HCT116 (cell line): ENCODE measurements at regions not wholly inside any gene's neighbourhood (a gene's known extent, or its start where the extent isn't known, plus 50 kb on each side); places are given as distances from the start of the nearest gene placed in this dataset.

ENCODE experiments used
- ATAC-seq: fragments of 200-7000 bp; cut with Tn5 transposase; 2 replicates; pipeline ENCODE4 v1.9.1; 2020; ENCODE audit warnings: mild to moderate bottlenecking, moderate library complexity
- BruUV-seq: library from RNA; stranded (reverse); fragments of 400-500 nt; replicated peaks from 2 replicates; lab custom pipeline; 2021; lab: Mats Ljungman, UMichigan
- CTCF ChIA-PET: fragments of 300-600 bp; sonication (Branson Sonifier 250); formaldehyde crosslinking; loops from one replicate; lab custom pipeline; 2021; ENCODE audit warnings: antibody characterized with exemption; lab: Charles Lee
- POLR2A ChIA-PET: fragments of 300-600, 350-600 bp; sonication (Branson Sonifier 250); formaldehyde crosslinking; loops from one replicate; lab custom pipeline; 2021; ENCODE audit warnings: antibody characterized with exemption; lab: Charles Lee
- RAD21 ChIA-PET, 2 experiments: fragments of 300-600 bp; sonication (Branson Sonifier 250); formaldehyde crosslinking; loops; one replicate each; lab custom pipeline; 2023; ENCODE audit warnings: low total read pairs in 2 of 2; ENCODE audit not compliant: uncharacterized antibody in 2 of 2, unreplicated experiment in 2 of 2, low non-redundant PET in 1 of 2; lab: Charles Lee
- DNase-seq: peaks from one replicate; pipeline ENCODE4 v3.0.0-alpha.2; 2010; ENCODE audit warnings: low read depth, low spot score
- H2AFZ ChIP-seq: fragments of 200-600 bp; shearing (Covaris generic), sonication (generic); 2 replicates; pipeline ENCODE4 v1.6.1; 2017; ENCODE audit warnings: low read depth, mixed run types, mixed read lengths, antibody characterized with exemption, low read length; ENCODE audit not compliant: poor library complexity, severe bottlenecking
- H3K27ac ChIP-seq: 2 replicates; pipeline ENCODE4 v1.5.1; 2012; ENCODE audit warnings: low read depth, low read length
- H3K27me3 ChIP-seq: fragments of 200-600 bp; sonication (generic); 2 replicates; pipeline ENCODE4 v1.6.1; 2016; ENCODE audit warnings: mixed run types, low read length, mixed read lengths; ENCODE audit not compliant: insufficient read depth
- H3K36me3 ChIP-seq, 2 experiments: fragments of 200-500 bp in 1 of 2; fragments of 200-600 bp in 1 of 2; sonication (Bioruptor generic) in 1 of 2; sonication (generic) in 1 of 2; 2 replicates each; pipeline versions ENCODE4 v1.5.1 to v1.6.1; 2014 to 2016; ENCODE audit warnings: low read length in 2 of 2, inconsistent platforms in 1 of 2, mixed read lengths in 1 of 2, mixed run types in 1 of 2; ENCODE audit not compliant: insufficient read depth in 2 of 2, control insufficient read depth in 1 of 2
- H3K4me1 ChIP-seq, 2 experiments: fragments of 200-600 bp in 1 of 2; sonication (generic) in 1 of 2; 2 replicates each; pipeline versions ENCODE4 v1.5.1 to v1.6.1; 2012 to 2017; ENCODE audit warnings: low read length in 2 of 2, inconsistent platforms in 1 of 2, mild to moderate bottlenecking in 1 of 2, mixed read lengths in 1 of 2, mixed run types in 1 of 2, moderate library complexity in 1 of 2; ENCODE audit not compliant: insufficient read depth in 2 of 2, control insufficient read depth in 1 of 2
- H3K4me2 ChIP-seq: fragments of 200-600 bp; sonication (generic); 2 replicates; pipeline ENCODE4 v1.6.1; 2017; ENCODE audit warnings: mixed run types, low read length, mixed read lengths
- H3K4me3 ChIP-seq, 2 experiments: fragments of 200-600 bp in 1 of 2; sonication (generic) in 1 of 2; replicated peaks in 1 of 2; 2 replicates each; pipeline ENCODE4 v1.5.1; 2011 to 2016; ENCODE audit warnings: low read length in 2 of 2, control low read depth in 1 of 2, low read depth in 1 of 2, mild to moderate bottlenecking in 1 of 2, mixed read lengths in 1 of 2, mixed run types in 1 of 2
- H3K79me2 ChIP-seq: fragments of 200-600 bp; sonication (generic); 2 replicates; pipeline ENCODE4 v1.6.1; 2017; ENCODE audit warnings: mild to moderate bottlenecking, mixed run types, low read length, moderate library complexity, mixed read lengths; ENCODE audit not compliant: insufficient read depth
- H3K9ac ChIP-seq: fragments of 200-600 bp; sonication (generic); 2 replicates; pipeline ENCODE4 v1.6.1; 2016; ENCODE audit warnings: low read length, mixed read lengths
- H3K9me2 ChIP-seq: fragments of 200-600 bp; sonication (generic), shearing (Covaris generic); 2 replicates; pipeline ENCODE4 v1.6.1; 2017; ENCODE audit warnings: mixed run types, mild to moderate bottlenecking, moderate library complexity; ENCODE audit not compliant: insufficient read depth
- H3K9me3 ChIP-seq, 2 experiments: fragments of 200-500 bp in 1 of 2; fragments of 200-600 bp in 1 of 2; sonication (Bioruptor generic) in 1 of 2; sonication (generic) in 1 of 2; 2 replicates each; pipeline ENCODE4 v1.6.1; 2014 to 2017; ENCODE audit warnings: low read length in 2 of 2, mixed read lengths in 2 of 2, inconsistent platforms in 1 of 2, low read depth in 1 of 2, mild to moderate bottlenecking in 1 of 2, mixed run types in 1 of 2, moderate library complexity in 1 of 2; ENCODE audit not compliant: control insufficient read depth in 1 of 2, insufficient read depth in 1 of 2
- H4K20me1 ChIP-seq: fragments of 200-600 bp; sonication (generic), shearing (Covaris generic); 2 replicates; pipeline ENCODE4 v1.6.1; 2017; ENCODE audit warnings: mixed run types, mild to moderate bottlenecking, moderate library complexity; ENCODE audit not compliant: insufficient read depth
- CBX3 ChIP-seq: IDR thresholded peaks from 2 replicates; pipeline ENCODE4 v1.6.1; 2012; ENCODE audit warnings: low read depth
- FOSL1 ChIP-seq: IDR thresholded peaks from 2 replicates; pipeline ENCODE4 v1.6.1; 2012; ENCODE audit warnings: low read depth
- ZFX ChIP-seq: fragments of 450-650 bp; IDR thresholded peaks from 2 replicates; pipeline ENCODE4 v1.6.1; 2017
- intact Hi-C: fragments of 100-400 bp; cut with micrococcal nuclease; formaldehyde crosslinking; loops from 2 replicates; pipeline ENCODE4 v1.10.0; 2022
- TF ChIP-seq, protein P1 (sequence below): IDR thresholded peaks from 2 replicates; pipeline ENCODE4 v1.6.1; 2011; ENCODE audit warnings: mild to moderate bottlenecking, low read length, moderate library complexity; ENCODE audit not compliant: insufficient replicate concordance; ENCODE audit errors: extremely low read depth

DNA sequence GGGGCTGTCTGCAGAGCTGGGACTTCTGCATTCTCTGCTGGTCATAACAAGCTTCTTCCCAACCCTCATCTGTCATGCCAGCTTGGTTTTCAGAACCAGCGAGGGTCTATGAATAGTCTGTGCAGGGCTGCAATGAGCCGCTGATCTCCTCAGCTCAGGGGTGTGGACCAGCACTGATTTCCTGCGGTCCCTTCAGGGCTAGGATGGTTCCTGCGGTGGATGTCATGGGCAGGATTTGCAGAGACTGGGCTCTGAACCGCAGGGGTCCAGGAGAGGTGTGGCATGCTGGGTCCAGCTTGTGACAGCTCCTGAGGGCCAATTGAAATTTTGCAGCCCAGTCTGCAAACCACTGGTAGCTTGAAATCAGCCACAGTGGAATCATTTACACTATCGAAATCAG is 188.2 kb upstream of the AGAP1 start (continued):
- TF ChIP-seq, protein P1, sequence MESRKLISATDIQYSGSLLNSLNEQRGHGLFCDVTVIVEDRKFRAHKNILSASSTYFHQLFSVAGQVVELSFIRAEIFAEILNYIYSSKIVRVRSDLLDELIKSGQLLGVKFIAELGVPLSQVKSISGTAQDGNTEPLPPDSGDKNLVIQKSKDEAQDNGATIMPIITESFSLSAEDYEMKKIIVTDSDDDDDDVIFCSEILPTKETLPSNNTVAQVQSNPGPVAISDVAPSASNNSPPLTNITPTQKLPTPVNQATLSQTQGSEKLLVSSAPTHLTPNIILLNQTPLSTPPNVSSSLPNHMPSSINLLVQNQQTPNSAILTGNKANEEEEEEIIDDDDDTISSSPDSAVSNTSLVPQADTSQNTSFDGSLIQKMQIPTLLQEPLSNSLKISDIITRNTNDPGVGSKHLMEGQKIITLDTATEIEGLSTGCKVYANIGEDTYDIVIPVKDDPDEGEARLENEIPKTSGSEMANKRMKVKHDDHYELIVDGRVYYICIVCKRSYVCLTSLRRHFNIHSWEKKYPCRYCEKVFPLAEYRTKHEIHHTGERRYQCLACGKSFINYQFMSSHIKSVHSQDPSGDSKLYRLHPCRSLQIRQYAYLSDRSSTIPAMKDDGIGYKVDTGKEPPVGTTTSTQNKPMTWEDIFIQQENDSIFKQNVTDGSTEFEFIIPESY: no peak
- TF ChIP-seq ZFX (no peak), FOSL1 (no peak)

DNA sequence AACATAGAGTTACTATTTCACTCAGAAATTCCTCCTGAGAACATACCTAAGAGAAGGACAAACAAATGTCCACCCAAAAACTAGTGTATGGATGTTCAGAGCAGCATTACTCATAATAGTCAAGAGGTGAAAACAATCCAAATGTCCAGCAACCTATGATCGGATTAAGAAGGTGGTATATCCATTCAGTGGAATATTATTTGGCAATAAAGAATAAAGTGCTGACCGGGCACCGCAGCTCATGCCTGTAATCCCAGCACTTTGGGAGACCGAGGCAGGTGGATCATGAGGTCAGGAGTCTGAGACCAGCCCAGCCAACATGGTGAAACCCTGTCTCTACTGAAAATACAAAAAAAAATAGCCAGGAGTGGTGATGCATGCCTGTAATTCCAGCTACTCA is 182.8 kb upstream of the AGAP1 start:
- H3K27ac ChIP-seq: no peak overlapping the region
- no peaks in the 10 kb centered on the region for H4K20me1 ChIP-seq
- H3K9me3 ChIP-seq: no peaks in the 10 kb centered on the region
- CTCF ChIA-PET: no interaction called here
- peaks cover 0 to 4% of the 10 kb centered on the region in 2 experiments; a peak in 2 of 4 replicates for H3K4me1 ChIP-seq
- no peak overlapping the region for H2AFZ ChIP-seq
- no peak overlapping the region for H3K4me2 ChIP-seq
- no peaks in the 10 kb centered on the region for H3K36me3 ChIP-seq
- H3K4me3 ChIP-seq: no peak overlapping the region
- no peaks in the 10 kb centered on the region for H3K9me2 ChIP-seq
- ATAC-seq: no peak
- intact Hi-C loops: no loop called here
- BruUV-seq: no TSS peak
- TF ChIP-seq CBX3: no peak
- TF ChIP-seq, protein P1: no peak
- TF ChIP-seq, all 23 proteins: peak for 0
- Histone ChIP-seq H3K79me2 (no peaks in the 10 kb centered on the region), H3K27me3 (no peaks in the 10 kb centered on the region), H3K9ac (no peak overlapping the region)
- DNase-seq: no peak
- ChIA-PET RAD21 (no interaction called here), POLR2A (no interaction called here)
